Vagina (tissue), 2 donors: ENCODE measurements at regions not wholly inside any gene's neighbourhood (a gene's known extent, or its start where the extent isn't known, plus 50 kb on each side); places are given as distances from the start of the nearest gene placed in this dataset.

Source experiments
- POLR2A ChIP-seq, 2 donors: fragments of 450-650 bp; IDR thresholded peaks; one replicate each; pipeline ENCODE4 v1.6.1; 2017; ENCODE audit warnings: antibody characterized with exemption in 2 of 2, mild to moderate bottlenecking in 2 of 2, moderate library complexity in 2 of 2
- POLR2AphosphoS5 ChIP-seq, 2 donors: sonication (generic); formaldehyde crosslinking; IDR thresholded peaks; one replicate each; pipeline ENCODE4 v1.9.0; 2017; ENCODE audit warnings: antibody characterized with exemption in 2 of 2, mild to moderate bottlenecking in 2 of 2, low read depth in 1 of 2; ENCODE audit not compliant: insufficient read depth in 1 of 2
- TF ChIP-seq, protein P1 (sequence below), 3 experiments: fragments of 450-650 bp in 2 of 3; fragments of 200-600 bp in 1 of 3; sonication (generic) in 1 of 3; IDR thresholded peaks; one replicate each; pipeline ENCODE4 v1.5.1; 2017 to 2019; ENCODE audit warnings: antibody characterized with exemption in 3 of 3, mild to moderate bottlenecking in 2 of 3, moderate library complexity in 2 of 3

DNA sequence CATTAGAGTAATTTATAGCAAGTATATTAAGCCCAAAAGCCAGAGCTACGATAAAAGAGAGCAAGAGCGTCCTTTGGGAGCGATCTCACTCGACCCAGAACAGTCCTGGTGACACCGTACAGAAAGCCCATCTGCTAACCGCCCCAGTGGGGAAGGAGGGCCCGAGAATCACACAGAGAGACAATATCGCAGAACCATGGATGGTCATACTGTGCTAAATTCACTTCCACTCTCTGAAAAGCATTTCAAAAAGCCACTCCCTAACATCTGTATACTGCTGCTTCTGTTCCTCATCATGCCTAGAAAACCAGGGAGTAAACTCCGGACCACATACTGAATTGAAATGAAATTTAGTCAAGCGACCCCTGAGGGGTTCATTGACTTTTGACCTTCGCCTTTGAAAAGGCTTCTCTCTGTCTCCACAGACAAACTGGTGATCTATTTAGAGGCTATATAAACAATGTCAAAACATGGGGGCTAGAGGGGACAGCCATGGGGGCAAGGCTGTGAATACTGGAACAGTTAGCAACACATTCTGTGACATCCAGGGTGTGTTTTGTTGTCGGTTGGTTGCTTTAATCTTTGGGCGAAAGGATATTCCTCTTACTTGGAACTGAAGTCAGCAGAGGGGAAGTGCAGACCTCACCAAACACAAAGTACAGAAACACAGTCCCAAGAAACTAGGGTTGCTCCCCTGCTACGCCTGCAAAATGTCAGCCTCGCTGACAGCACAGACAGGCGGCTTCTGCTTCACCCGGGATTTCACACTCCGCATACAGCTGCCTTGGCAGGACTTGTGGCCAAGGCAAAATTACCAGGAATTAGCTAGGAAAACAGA is 129.0 kb upstream of the RASGEF1B start:
- TF ChIP-seq, protein P1, sequence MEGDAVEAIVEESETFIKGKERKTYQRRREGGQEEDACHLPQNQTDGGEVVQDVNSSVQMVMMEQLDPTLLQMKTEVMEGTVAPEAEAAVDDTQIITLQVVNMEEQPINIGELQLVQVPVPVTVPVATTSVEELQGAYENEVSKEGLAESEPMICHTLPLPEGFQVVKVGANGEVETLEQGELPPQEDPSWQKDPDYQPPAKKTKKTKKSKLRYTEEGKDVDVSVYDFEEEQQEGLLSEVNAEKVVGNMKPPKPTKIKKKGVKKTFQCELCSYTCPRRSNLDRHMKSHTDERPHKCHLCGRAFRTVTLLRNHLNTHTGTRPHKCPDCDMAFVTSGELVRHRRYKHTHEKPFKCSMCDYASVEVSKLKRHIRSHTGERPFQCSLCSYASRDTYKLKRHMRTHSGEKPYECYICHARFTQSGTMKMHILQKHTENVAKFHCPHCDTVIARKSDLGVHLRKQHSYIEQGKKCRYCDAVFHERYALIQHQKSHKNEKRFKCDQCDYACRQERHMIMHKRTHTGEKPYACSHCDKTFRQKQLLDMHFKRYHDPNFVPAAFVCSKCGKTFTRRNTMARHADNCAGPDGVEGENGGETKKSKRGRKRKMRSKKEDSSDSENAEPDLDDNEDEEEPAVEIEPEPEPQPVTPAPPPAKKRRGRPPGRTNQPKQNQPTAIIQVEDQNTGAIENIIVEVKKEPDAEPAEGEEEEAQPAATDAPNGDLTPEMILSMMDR (IDR thresholded peaks at IDR 0.05): no peak
- TF ChIP-seq POLR2A (IDR thresholded peaks at IDR 0.05) (no peak), POLR2AphosphoS5 (IDR thresholded peaks at IDR 0.05; ENCODE audit: insufficient read depth in 1 of 2, low read depth in 1 of 2) (no peak)
